Muscle of arm (tissue), 1 donor: ENCODE measurements at regions not wholly inside any gene's neighbourhood (a gene's known extent, or its start where the extent isn't known, plus 50 kb on each side); places are given as distances from the start of the nearest gene placed in this dataset.

Source experiments
- DNase-seq: peaks from one replicate; pipeline ENCODE4 v3.0.0-alpha.2; 2013

DNA sequence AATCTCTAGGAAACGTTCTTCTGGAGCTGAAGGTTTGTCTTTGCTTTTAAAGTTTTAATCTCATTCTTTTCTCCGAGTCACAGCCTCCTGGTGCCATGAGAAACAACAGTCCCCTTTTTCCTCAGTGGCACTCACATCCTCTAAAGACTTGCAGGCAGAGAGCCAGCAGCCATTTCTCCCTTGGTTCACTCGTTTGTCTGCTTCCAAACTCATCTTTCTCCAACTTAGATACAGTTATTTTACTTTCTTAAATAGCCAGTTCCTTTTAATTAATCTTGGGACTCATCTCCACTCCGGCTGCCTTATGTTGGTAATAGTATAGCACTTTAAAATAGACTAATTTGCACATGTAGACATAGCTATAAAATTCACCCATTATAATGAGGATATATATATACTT, 555.2 kb downstream of the FGF9 start:
- DNase-seq, result no peak

DNA sequence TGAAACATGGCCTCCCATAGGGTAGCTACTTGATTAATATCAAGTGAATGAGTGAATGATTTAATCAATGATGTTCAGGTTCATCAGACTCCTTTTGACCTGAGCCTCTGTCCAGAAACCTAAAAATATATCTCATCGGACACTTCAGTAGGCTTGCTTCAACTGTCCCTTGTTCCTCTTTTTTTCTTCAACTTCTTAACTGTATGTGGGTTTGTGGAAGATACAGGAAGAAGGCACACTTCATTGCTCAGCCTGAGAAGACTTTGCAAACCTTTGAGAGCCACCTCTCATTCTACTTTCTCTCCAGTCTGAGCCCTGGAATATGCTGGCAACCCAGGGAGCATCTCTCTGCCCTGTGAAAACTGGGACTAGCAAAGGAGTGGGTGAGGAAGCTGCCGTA, 557.0 kb downstream of the FGF9 start:
- DNase-seq, result no peak

DNA sequence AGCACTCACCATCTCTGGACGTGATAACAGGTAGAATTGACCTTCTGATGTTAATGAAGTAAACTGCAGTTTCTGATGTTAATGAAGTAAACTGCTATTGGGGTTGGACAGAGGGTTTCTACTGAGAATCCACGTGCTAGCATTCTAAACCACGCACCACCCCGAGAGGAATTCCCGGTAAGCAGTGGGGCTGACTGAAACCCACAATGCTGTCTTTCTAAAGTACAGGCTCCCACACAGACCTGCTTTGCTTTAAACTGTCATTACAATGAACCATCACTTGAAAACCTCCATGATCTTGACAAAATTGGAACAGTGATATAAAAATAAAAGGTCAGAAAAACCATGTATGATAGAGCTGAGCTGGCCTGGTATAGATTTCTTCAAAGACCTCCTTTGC, 559.0 kb downstream of the FGF9 start:
- no peak for DNase-seq

DNA sequence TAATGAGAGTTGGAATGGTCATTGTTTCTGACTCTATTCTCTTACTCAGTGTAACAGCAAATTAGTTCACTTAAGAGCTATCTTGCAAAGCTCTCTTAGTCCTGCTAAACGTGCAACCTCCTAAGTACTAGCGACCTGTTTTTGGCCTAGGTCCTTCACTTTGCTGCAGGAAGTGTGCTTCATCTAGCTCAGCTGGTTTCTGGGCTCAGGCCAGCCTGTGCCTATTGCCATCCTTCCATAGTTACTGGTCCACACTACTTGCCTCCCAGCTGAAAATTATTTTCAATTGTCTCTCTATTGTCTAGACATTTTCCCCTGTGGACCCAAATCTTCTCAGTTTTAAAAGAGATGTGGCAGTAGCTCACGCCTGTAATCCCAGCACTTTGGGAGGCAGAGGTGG, 561.3 kb downstream of the FGF9 start:
- no peak for DNase-seq

DNA sequence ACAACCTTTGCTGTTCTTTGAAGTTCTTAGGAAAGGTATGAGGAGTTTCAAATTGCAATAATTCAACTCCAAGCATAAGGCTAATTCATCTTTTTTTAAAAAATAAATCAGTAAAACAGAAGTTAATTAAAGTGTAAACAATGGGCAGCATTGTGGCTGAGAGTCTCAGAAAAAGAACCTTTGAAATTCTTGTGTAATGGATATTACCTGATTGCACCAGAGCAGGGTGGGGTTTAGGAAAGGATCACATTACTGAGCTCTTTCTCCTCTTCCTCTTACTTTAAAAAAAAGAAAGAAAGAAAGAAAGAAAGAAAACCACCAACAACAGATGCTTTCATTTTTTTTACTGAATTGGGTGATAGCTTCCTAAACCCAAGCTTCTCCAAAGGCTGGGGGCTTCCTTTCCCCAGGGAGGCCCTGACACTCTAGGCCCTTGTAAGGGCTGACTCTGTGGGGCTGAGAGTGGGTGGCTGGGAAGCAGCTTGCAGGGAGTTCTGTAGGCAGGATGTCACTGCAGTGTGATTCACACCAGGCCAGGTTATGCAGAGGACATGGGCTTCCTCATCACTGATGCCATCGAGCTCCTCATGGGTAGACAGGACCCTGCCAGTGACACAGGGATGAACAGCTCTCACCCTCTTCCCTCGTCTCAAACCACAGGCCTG, 564.5 kb downstream of the FGF9 start:
- DNase-seq, result no peak

DNA sequence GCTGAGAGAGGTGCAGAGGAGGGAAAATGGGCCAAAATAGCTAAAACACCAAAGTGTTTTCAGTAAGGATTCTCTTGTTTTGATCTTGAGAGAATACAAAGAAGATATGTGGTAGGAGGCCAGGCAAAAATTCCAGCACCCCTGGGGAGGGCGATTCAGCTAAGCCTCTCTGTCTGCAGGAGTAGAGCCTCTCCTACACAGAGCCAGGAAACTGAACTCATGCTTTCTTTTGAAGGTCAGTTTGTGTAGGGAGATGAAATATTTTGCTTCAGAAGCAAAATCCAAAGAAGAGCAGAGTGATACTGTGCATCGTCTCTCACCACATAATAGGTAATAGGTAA, 565.0 kb downstream of the FGF9 start:
- no peak for DNase-seq

DNA sequence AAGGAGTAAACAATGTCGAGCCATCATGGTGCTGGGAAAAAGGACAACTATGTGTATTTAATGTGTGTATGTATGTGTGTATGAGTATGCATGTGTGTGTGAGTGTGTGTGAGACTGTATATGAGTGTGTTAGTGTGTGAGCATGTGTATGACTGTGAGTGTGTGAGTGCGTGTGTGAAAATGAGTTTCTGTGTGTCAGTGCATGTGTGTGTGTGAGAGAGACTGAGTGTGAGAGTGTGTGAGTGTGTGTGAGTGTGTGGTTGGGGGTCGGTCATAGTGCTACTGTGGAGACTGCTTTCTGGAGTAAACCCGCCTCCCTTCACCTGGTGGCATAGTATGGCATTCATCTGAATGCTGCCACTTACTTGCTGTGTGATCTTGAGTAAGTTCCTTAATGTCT, 567.4 kb downstream of the FGF9 start:
- DNase-seq, result no peak

DNA sequence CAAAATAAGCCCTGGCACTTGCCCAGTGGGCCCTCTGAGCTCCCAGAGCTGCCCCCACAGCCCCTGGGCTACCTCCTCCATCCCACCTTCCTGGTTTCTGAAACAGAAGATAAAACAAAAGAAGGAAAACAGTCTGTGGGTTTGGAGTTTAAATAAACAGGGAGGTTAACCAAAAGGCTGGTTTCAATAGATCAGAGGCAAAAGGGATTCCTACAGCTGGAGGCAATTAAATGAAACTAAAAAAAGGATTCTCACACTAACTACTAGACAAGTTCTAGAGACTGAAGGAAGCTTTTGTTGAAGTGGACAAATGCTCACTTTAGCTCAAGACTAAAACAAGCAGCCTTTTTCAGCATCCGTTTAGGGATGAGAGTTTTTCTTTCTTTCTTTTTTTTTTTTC, 569.8 kb downstream of the FGF9 start:
- DNase-seq, result no peak

DNA sequence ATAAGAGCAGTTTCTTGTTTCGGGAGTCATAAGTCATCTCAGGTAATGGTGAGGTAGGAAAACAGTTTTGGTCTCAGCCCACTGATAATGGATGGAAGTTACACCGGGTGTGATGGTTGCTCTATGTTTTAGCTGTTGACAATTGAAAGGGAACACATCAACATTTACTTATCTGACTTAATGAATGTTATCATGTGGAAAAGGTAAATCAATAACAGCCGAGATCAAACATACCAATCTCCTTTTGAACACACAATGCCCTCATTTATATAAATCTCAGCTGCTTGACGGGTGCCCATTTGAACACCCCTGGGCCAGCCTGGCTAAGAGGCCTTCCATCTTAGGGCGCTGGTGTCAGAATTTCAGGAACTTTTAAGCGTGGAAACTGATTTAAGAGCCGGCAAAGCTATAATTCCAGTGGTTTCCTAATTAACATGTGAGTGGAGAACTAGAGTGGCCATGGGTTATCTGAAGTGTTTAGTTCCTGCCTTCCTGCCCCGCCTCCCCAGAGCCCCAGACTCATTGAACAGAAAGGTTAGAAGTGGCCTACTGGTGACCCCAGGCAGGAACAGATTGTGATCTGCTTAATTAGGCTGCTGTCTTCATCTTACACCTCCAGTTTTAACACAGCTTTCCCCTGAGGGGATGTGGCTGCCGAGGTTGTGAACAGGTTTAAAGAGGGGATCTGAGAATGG, 572.7 kb downstream of the FGF9 start:
- no peak for DNase-seq

DNA sequence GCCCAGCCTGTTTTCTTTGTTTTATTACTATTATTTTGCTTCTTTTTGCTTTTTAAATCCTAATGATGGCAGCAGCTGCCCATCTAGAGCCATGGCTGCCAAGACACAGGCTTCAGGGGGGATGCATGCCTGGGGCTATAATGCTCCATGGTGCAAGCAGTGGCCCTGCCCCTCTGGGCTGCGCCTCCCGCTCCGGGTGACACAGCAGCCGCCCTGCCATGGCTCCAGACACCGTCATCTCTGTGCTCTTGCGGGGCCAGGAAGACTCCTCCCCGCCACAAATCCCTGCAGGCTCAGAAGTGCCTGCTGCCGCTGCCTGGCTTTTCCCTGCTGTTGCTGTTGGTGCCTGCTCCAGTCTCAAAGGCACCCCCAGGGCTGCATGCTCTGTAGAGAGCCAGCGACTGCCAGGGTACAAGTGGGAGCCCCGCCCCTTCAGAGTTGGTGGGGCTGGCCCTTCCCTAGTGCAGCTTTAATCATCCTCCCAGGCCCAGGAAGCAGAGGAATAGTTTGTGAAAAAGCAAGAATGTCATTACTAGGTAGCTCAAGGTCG, 581.5 kb downstream of the FGF9 start:
- DNase-seq, result no peak

DNA sequence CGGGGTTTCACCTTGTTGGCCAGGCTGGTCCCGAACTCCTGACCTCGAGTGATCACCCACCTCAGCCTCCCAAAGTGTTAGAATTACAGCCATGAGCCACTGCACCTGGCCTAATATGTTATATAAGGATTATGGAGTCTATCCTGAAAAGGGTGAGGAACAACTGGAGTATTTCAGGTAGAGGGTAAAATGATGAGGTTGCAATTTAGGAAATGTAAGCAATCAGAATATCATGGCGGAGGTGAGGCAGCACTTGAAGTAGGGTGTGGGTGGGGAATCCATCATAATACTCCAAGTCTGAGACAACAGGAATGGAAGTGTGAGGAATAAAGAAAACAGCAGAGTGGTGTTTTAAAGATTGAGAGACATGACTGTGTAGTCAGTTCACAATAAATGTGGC, 582.2 kb downstream of the FGF9 start:
- no peak for DNase-seq

DNA sequence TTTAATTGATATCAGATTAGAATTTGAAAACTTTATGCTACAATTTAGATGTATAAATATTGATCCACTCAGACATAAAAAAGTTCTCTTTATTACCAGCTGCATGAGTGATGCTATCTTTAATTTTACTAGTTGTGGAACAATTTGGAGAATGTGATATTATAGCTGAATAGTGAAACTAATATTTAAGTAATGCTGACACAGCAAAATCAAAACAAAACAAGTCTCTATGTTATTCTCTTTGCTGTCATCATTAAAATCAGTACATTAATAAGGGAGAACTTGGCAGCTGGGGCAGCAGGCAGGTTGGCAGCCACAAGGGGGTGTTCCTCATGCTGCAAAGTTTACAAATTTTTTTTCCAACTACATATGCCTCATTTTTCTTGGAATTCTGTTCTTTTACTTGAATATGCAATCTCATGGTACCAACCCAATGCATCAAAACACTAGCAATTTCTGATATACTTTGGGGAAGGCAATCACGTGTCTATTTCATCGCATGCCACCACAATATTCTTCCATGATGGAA, 585.3 kb downstream of the FGF9 start:
- no peak for DNase-seq

DNA sequence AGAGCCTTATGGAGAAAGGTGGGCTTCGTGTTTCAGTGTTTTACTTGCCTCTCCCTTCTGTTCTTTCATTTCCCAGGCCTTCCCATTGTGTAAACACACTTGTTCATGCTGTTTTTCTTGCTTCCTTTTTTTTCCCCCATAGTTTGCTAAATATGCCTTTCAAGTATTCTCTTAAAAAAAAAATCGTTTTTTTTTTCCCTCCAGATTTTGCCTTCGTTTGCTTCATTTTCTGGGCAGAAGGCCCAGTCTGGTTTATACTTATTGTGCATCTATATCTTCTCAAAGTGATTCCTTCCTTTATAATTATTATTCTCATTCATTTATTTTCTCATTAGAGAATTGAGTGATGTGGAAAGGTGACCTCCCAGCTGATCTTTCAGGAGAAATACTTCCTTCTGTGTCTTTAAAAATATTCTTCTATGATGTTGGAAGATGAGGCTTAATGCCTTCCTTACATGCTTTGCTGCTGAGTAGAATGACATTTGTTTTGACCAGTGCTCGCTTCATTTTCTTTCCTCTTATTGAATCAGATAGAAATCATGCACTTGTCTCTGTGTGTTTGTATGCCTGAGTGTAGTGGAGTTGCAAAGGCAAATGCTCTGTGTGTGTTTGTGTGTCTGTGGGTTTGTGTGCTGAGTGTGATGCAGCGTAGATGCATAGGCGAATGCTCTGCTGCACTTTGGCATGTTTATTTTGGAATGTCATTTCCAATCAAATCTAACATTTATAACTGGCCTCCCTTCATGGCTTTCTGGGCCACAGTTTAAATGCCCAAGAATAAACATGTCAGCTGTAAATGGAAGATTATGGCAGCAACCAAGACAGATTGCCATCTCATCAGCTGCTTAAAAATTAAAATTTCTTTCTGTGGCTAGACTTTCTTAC, 591.4 kb downstream of the FGF9 start:
- DNase-seq, result no peak

DNA sequence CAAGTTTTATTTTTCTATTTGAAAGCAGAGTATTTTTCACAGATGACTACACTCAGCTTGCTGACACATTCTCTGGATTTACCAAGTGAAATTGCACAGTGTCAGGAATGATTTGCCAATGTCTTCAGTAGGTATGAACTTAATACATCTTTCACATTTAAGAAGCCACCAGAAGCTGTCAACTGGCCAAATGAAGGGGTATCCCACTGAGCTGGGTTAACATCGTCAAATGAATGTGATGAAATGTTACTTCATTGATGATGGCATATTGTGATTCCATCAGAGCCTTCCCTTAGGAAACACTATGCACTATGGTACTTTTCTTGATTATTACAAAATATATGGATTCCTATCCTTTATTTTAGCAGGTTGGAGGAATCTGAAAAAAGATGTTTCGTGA, 592.3 kb downstream of the FGF9 start:
- DNase-seq, result no peak

DNA sequence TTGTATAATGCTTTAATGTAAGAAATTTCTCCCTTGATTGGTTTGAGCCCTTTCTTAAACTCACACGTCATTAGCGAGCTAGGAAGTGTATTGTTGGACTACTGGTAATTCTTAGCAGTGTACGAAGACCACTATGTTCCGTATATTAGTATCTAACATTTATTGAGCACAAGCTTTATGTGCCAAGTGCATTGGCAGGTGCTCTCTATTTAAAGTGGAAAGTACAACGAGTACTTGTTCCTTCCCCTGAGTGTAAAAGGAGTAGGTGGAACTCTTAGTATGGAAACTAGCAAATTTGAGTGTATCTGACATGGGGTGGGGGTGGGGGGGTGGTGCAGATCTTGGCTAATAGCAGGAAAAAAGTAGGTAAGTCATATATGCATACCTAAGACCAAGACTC, 594.7 kb downstream of the FGF9 start:
- no peak for DNase-seq

DNA sequence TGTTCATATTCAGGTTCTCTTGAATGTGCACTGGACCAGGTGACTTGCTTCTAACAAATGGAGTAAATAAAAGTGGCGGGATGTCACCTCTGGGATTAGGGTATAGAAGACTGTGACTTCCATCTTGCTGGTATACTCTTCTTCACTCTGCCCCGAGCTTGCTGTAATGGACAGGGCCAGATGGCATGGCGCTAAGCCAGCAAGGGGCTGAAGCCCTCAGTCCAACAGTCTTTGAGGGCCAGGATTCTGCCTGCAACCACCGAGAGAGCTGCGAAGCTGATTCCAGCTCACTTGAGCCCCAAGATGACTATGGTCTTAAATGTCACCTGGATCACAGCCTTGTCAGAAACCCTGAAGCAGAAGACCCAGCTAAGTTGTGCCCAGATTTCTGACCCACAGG, 600.0 kb downstream of the FGF9 start:
- no peak for DNase-seq

DNA sequence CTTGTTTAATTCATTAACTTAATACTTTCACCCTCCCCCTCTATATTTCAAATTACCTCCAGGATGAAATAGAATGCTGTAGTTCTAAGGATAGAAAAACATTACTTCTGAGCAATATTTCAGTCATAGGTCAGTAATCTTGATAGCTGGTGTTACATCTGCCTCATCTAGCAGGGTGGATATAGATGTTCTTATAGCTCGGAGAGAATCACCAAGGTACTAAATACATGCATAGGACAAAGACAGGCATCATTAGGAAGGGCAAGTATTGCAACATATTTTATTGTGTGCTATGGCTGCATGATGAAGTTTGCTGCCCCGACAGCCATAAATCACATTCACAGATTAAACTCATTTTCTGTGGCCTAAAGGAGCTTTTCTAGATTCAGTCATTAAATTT, 601.0 kb downstream of the FGF9 start:
- no peak for DNase-seq

DNA sequence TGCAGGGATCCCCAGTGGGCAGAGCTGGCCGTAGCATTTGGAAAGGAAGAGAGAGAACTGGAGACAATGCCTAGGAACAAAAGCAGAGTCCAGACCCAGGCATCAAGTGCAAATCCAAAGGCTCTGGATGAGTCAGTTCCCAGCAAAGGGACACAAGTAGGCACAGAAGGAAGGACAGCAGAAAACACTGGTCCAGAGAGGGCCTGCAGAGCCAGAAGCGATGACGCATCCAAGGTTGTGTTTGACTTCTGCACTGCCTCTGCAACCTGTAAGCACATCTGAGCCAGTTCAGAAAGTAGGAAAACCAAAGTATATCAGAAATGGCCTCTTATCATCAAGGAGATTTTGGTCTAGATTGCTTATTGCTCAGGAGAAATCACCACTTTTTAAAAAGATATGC, 604.5 kb downstream of the FGF9 start:
- no peak for DNase-seq

DNA sequence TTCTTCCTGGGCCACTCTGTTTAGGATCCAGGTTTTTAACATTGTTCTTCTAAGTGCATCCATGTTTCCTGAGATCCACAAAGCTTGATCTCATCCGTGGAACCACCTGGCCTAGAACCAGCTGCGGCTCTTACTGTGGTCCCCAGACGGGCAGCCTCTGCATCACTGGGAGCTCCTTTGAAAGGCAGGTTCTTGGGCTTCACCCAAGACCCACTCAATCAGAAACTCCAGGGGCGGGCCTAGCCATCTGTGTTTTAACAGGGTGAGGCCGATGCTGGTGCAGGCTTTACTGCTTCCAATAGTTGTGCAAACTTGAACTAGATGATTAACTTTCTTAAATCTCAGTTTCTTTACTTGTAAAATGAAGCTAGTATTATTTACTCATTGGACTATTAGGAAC, 605.7 kb downstream of the FGF9 start:
- no peak for DNase-seq

DNA sequence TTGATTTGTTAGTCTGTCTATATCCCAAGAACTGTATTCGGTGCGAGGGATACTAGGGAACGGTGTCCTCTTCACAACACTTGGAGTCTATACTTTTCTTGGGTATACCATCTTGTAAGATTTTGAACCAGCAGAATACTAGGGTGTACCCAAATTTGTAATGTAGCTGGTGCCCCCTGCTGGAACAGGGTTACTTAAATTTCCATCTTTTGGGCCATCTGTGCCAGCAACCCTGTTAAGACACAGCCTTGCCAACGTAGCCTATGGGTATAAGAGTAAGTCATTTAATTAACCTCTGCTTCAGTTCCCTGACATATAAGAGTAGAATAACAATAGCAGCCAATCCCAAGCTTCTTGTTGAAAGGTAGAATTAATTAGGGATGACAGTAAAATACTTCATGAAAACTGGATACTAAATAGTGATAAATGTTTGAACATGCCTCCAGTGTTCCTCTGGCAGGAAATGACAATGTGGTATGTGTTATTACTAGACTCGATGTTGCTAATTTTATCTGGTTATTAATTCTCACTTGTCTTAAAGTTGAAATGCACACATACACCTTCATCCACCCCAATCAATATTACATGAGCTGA, 607.6 kb downstream of the FGF9 start:
- DNase-seq, result peak; percentile 25

DNA sequence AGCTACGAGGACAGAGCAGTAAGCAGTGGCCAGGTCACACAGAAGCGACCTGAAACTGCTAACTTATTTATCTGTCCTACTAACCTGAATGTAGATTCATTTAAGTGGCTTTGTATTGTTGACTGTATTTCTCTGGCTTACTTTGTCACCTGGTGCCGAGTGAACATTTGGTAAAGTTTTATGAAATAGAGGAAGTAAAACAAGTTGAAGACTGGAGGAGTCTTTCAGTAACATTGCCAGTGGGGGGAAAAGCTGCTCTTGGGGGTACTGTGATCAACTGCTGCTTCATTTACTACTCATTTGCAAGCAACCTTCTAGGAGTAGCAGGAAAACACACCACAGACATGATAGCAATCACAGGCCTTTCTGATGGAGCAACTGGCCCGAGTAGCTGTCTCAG, 615.0 kb downstream of the FGF9 start:
- no peak for DNase-seq

DNA sequence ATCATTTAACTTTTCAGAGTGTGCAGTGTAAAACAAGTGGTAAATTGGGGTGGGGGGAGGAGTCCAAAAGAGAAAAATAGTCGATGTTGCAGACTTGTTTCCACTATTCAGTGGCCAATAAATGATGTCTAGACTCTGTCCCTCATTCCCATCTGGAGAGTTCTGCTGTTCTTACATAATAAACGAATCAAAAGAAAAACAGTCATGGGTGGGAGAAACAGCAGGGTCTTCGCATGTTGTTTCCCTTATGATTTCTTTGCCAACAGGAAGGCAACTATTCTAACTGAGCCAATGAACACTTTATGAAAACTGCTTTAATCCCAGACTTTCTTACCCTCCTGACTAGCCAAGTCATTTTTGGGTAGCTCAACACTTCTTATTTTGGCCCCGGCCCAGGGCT, 615.5 kb downstream of the FGF9 start:
- peak; percentile 40 for DNase-seq
